ENCODE measurements at regions not wholly inside any gene's neighbourhood (a gene's known extent, or its start where the extent isn't known, plus 50 kb on each side); places are given as distances from the start of the nearest gene placed in this dataset.

DNA sequence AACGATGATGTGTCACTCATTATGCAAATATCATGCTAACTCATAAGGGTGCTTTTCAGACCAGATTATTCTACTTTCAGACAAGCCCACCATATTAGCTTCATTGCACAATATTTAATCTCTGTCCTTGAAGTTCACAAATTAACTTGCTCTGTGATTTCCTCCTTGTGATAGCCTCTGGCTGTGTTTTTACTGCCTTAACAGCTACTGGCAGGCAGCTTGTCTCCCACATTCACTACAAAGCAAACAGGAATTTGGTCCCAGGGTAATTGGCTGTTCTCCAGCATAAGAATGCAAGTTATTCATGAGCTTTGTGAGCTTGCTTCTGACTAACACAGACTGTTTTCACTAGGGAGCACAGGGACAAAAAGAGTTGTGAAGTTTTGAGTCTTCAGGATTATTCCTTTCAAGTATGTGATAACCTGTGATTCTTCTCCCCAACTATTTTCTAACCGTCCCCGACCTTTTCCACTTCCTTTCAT is 87.9 kb upstream of the HMCN1 start (continued):
- TF ChIP-seq, protein P1, sequence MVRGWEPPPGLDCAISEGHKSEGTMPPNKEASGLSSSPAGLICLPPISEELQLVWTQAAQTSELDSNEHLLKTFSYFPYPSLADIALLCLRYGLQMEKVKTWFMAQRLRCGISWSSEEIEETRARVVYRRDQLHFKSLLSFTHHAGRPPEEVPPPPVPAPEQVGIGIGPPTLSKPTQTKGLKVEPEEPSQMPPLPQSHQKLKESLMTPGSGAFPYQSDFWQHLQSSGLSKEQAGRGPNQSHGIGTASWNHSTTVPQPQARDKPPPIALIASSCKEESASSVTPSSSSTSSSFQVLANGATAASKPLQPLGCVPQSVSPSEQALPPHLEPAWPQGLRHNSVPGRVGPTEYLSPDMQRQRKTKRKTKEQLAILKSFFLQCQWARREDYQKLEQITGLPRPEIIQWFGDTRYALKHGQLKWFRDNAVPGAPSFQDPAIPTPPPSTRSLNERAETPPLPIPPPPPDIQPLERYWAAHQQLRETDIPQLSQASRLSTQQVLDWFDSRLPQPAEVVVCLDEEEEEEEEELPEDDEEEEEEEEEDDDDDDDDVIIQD (CRISPR knock-in tag; IDR thresholded peaks at IDR 0.05; ENCODE audit: low read depth), result peak; percentile 82
- TF ChIP-seq NFE2L1 (CRISPR knock-in tag; IDR thresholded peaks at IDR 0.05; ENCODE audit: borderline replicate concordance), result no peak
- TF ChIP-seq NPAS2 (CRISPR knock-in tag; IDR thresholded peaks at IDR 0.05; ENCODE audit: borderline replicate concordance), result no peak
- TF ChIP-seq, protein P2, sequence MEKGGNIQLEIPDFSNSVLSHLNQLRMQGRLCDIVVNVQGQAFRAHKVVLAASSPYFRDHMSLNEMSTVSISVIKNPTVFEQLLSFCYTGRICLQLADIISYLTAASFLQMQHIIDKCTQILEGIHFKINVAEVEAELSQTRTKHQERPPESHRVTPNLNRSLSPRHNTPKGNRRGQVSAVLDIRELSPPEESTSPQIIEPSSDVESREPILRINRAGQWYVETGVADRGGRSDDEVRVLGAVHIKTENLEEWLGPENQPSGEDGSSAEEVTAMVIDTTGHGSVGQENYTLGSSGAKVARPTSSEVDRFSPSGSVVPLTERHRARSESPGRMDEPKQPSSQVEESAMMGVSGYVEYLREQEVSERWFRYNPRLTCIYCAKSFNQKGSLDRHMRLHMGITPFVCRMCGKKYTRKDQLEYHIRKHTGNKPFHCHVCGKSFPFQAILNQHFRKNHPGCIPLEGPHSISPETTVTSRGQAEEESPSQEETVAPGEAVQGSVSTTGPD (CRISPR knock-in tag; IDR thresholded peaks at IDR 0.05), result no peak
- peak; percentile 98 for TF ChIP-seq TEAD3 (CRISPR knock-in tag; optimal IDR thresholded peaks at IDR 0.05; ENCODE audit: borderline replicate concordance)
- no peak for TF ChIP-seq AGO2 (optimal IDR thresholded peaks at IDR 0.05; ENCODE audit: low read depth, low read length)
- TF ChIP-seq ZNF446 (CRISPR knock-in tag; IDR thresholded peaks at IDR 0.05), result no peak
- peak; percentile 61 for TF ChIP-seq PPARG (CRISPR knock-in tag; conservative IDR thresholded peaks at IDR 0.05)
- TF ChIP-seq SIN3B (IDR thresholded peaks at IDR 0.05; ENCODE audit: low read length), result no peak
- TF ChIP-seq GABPB1 (CRISPR knock-in tag; IDR thresholded peaks at IDR 0.05), result peak; percentile 30; the same call in 1 of the 2 replicates
- TF ChIP-seq ZNF292 (CRISPR knock-in tag; IDR thresholded peaks at IDR 0.05; ENCODE audit: borderline replicate concordance, low read depth), result peak; percentile 95
- TF ChIP-seq, protein P3, sequence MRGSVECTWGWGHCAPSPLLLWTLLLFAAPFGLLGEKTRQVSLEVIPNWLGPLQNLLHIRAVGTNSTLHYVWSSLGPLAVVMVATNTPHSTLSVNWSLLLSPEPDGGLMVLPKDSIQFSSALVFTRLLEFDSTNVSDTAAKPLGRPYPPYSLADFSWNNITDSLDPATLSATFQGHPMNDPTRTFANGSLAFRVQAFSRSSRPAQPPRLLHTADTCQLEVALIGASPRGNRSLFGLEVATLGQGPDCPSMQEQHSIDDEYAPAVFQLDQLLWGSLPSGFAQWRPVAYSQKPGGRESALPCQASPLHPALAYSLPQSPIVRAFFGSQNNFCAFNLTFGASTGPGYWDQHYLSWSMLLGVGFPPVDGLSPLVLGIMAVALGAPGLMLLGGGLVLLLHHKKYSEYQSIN (CRISPR knock-in tag; IDR thresholded peaks at IDR 0.05; ENCODE audit: borderline replicate concordance), result no peak
- TF ChIP-seq, protein P4, sequence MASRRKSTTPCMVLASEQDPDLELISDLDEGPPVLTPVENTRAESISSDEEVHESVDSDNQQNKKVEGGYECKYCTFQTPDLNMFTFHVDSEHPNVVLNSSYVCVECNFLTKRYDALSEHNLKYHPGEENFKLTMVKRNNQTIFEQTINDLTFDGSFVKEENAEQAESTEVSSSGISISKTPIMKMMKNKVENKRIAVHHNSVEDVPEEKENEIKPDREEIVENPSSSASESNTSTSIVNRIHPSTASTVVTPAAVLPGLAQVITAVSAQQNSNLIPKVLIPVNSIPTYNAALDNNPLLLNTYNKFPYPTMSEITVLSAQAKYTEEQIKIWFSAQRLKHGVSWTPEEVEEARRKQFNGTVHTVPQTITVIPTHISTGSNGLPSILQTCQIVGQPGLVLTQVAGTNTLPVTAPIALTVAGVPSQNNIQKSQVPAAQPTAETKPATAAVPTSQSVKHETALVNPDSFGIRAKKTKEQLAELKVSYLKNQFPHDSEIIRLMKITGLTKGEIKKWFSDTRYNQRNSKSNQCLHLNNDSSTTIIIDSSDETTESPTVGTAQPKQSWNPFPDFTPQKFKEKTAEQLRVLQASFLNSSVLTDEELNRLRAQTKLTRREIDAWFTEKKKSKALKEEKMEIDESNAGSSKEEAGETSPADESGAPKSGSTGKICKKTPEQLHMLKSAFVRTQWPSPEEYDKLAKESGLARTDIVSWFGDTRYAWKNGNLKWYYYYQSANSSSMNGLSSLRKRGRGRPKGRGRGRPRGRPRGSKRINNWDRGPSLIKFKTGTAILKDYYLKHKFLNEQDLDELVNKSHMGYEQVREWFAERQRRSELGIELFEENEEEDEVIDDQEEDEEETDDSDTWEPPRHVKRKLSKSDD (CRISPR knock-in tag; IDR thresholded peaks at IDR 0.05; ENCODE audit: low read depth), result peak; percentile 58; the same call in 1 of the 2 replicates
- peak; percentile 51; the same call in 1 of the 2 replicates for TF ChIP-seq CBFB (CRISPR knock-in tag; IDR thresholded peaks at IDR 0.05)
- TF ChIP-seq, protein P5, sequence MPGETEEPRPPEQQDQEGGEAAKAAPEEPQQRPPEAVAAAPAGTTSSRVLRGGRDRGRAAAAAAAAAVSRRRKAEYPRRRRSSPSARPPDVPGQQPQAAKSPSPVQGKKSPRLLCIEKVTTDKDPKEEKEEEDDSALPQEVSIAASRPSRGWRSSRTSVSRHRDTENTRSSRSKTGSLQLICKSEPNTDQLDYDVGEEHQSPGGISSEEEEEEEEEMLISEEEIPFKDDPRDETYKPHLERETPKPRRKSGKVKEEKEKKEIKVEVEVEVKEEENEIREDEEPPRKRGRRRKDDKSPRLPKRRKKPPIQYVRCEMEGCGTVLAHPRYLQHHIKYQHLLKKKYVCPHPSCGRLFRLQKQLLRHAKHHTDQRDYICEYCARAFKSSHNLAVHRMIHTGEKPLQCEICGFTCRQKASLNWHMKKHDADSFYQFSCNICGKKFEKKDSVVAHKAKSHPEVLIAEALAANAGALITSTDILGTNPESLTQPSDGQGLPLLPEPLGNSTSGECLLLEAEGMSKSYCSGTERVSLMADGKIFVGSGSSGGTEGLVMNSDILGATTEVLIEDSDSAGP (CRISPR knock-in tag; IDR thresholded peaks at IDR 0.05; ENCODE audit: borderline replicate concordance), result no peak
- TF ChIP-seq, protein P6, sequence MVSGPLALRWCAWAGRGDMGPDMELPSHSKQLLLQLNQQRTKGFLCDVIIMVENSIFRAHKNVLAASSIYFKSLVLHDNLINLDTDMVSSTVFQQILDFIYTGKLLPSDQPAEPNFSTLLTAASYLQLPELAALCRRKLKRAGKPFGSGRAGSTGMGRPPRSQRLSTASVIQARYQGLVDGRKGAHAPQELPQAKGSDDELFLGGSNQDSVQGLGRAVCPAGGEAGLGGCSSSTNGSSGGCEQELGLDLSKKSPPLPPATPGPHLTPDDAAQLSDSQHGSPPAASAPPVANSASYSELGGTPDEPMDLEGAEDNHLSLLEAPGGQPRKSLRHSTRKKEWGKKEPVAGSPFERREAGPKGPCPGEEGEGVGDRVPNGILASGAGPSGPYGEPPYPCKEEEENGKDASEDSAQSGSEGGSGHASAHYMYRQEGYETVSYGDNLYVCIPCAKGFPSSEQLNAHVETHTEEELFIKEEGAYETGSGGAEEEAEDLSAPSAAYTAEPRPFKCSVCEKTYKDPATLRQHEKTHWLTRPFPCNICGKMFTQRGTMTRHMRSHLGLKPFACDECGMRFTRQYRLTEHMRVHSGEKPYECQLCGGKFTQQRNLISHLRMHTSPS (CRISPR knock-in tag; IDR thresholded peaks at IDR 0.05; ENCODE audit: low read depth), result no peak
- peak; percentile 81 for TF ChIP-seq HDAC1 (CRISPR knock-in tag; IDR thresholded peaks at IDR 0.05)
- TF ChIP-seq ZNF841 (CRISPR knock-in tag; IDR thresholded peaks at IDR 0.05; ENCODE audit: borderline replicate concordance), result no peak
- TF ChIP-seq ZSCAN9 (CRISPR knock-in tag; IDR thresholded peaks at IDR 0.05; ENCODE audit: borderline replicate concordance), result peak; percentile 47; the same call in 1 of the 2 replicates
- no peak for TF ChIP-seq YY1 (IDR thresholded peaks at IDR 0.05; ENCODE audit: insufficient read depth, insufficient replicate concordance, low read depth, low read length)
